Right lobe of liver (tissue), 6 donors: ENCODE measurements at regions not wholly inside any gene's neighbourhood (a gene's known extent, or its start where the extent isn't known, plus 50 kb on each side); places are given as distances from the start of the nearest gene placed in this dataset.
A peak's percentile ranks its signal among the peaks of the same experiment; 100 is the strongest.

ENCODE experiments used
- ATAC-seq, 4 donors: fragments of 200-7000 bp; cut with Tn5 transposase; one replicate each; pipeline ENCODE4 v1.9.1; 2020; ENCODE audit warnings: mild to moderate bottlenecking in 4 of 4, moderate library complexity in 4 of 4
- DNase-seq, 3 donors: peaks; one replicate each; pipeline ENCODE4 v3.0.0-alpha.2; 2020
- H3K27ac ChIP-seq, 3 donors: fragments of 200-600 bp; one replicate each; pipeline ENCODE4 v1.8.0; 2022
- H3K27me3 ChIP-seq, 2 donors: fragments of 200-600 bp; one replicate each; pipeline ENCODE4 v1.8.0; 2022
- H3K36me3 ChIP-seq, 4 donors: fragments of 200-600 bp; sonication (generic) in 1 of 4; one replicate each; pipeline versions ENCODE4 v1.5.1 to v1.8.0; 2017 to 2022; ENCODE audit warnings: control low read depth in 1 of 4
- H3K4me1 ChIP-seq, 4 donors: fragments of 200-600 bp; sonication (generic) in 1 of 4; one replicate each; pipeline versions ENCODE4 v1.5.1 to v1.8.0; 2017 to 2022; ENCODE audit warnings: control low read depth in 1 of 4
- H3K4me3 ChIP-seq, 3 donors: fragments of 200-600 bp; one replicate each; pipeline ENCODE4 v1.8.0; 2022
- H3K9me3 ChIP-seq, 4 donors: fragments of 200-600 bp; sonication (generic) in 1 of 4; one replicate each; pipeline versions ENCODE4 v1.5.1 to v1.8.0; 2017 to 2022; ENCODE audit warnings: control low read depth in 1 of 4
- POLR2A ChIP-seq: fragments of 450-650 bp; IDR thresholded peaks from one replicate; pipeline ENCODE4 v1.6.1; 2017; ENCODE audit warnings: antibody characterized with exemption, mild to moderate bottlenecking
- WGBS: methylation state at CpG from one replicate; pipeline ENCODE4 v1.1.6; 2018; ENCODE audit warnings: low coverage, low lambda C conversion rate; ENCODE audit not compliant: insufficient coverage; ENCODE audit errors: missing lambda C conversion rate; 5-methylcytosine and 5-hydroxymethylcytosine counted together
- intact Hi-C, 2 donors: fragments of 100-400 bp; cut with DNase I; formaldehyde crosslinking; loops; one replicate each; pipeline versions ENCODE4 v1.11.2 to v1.14.1; 2022
- TF ChIP-seq, protein P1 (sequence below), 4 donors: fragments of 200-600 bp in 3 of 4; fragments of 450-650 bp in 1 of 4; IDR thresholded peaks; one replicate each; pipeline versions ENCODE4 v1.5.1 to v1.8.0; 2016 to 2022; ENCODE audit warnings: antibody characterized with exemption in 4 of 4, mild to moderate bottlenecking in 2 of 4
- donor health status: DM: no; HTN: yes; CAD: no.
- donor health status: DM: no; HTN: no; CAD: no.
- donor health status: DM: no; HTN: no; CAD: no.
- donor health status: DM: no; HTN: yes; CAD: no.
- donor health status: DM: no; HTN: yes; CAD: no.

- DNase-seq = no peak
- no peak overlapping the region for H3K27ac ChIP-seq
- H3K9me3 ChIP-seq = no peaks in the 10 kb centered on the region
- ATAC-seq = no peak
- no peak overlapping the region for H3K4me3 ChIP-seq
- no peaks in the 10 kb centered on the region for H3K36me3 ChIP-seq
- H3K27me3 ChIP-seq = no peaks in the 10 kb centered on the region
- intact Hi-C loops = loop anchor here in 1 of 2 donors (10.0 kb wide), 1 partner anchor 173 kb away; no protein-coding TSS in a partner anchor
- TF ChIP-seq POLR2A = no peak
- TF ChIP-seq, protein P1, sequence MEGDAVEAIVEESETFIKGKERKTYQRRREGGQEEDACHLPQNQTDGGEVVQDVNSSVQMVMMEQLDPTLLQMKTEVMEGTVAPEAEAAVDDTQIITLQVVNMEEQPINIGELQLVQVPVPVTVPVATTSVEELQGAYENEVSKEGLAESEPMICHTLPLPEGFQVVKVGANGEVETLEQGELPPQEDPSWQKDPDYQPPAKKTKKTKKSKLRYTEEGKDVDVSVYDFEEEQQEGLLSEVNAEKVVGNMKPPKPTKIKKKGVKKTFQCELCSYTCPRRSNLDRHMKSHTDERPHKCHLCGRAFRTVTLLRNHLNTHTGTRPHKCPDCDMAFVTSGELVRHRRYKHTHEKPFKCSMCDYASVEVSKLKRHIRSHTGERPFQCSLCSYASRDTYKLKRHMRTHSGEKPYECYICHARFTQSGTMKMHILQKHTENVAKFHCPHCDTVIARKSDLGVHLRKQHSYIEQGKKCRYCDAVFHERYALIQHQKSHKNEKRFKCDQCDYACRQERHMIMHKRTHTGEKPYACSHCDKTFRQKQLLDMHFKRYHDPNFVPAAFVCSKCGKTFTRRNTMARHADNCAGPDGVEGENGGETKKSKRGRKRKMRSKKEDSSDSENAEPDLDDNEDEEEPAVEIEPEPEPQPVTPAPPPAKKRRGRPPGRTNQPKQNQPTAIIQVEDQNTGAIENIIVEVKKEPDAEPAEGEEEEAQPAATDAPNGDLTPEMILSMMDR (IDR thresholded peaks at IDR 0.05) = no peak
- H3K4me1 ChIP-seq = peaks cover 0 to 12% (median 0%) of the 10 kb centered on the region in 4 donors
Observed at GRCh38 chr5:143687604-143688003, 124.4 kb upstream of the HMHB1 start.

- Histone ChIP-seq H3K9me3 (no peaks in the 10 kb centered on the region), H3K4me3 (no peak overlapping the region), H3K27me3 (no peaks in the 10 kb centered on the region), H3K4me1 (no peaks in the 10 kb centered on the region), H3K27ac (no peak overlapping the region), H3K36me3 (no peaks in the 10 kb centered on the region)
- intact Hi-C loops = loop anchor here in 1 of 2 donors (10.0 kb wide), 1 partner anchor 171 kb away; no protein-coding TSS in a partner anchor
- no peak for DNase-seq
- ATAC-seq = peak; percentile 85 to 94 (median 89)
- WGBS = 80% methylated on average over 2 of the region's 2 CpGs
- TF ChIP-seq, protein P1 (IDR thresholded peaks at IDR 0.05) = peak; percentile 45 to 66 (median 61)
- no peak for TF ChIP-seq POLR2A
Observed at GRCh38 chr5:143685246-143685815, 126.6 kb upstream of the HMHB1 start.

DNA sequence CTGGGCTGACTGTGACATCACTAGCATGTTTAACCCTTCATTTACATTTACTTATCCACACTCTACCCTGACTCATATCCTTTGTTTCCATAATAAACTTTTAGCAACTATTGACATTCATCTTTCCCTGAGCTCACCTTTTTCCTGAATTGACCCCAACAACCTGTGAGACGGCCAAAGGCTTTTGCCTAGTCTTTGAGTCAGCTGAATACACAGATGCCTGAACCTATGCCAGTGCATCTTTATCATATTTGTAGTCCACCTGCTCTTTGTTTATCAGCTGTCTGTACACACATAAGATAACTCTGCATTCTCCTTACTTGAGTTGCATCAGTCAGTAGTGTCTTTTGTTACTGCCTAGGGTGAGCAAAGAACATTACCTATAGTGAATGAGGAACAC lies 128.5 kb upstream of the HMHB1 start:
- Histone ChIP-seq H3K27me3 (no peaks in the 10 kb centered on the region), H3K36me3 (no peaks in the 10 kb centered on the region), H3K4me1 (no peaks in the 10 kb centered on the region), H3K9me3 (no peaks in the 10 kb centered on the region), H3K27ac (no peak overlapping the region), H3K4me3 (no peak overlapping the region)
- ATAC-seq (peak in 1 of 4 donors; percentile 79), DNase-seq (no peak)
- TF ChIP-seq POLR2A = no peak
- TF ChIP-seq, protein P1 (IDR thresholded peaks at IDR 0.05) = no peak
- intact Hi-C loops = loop anchor here in 1 of 2 donors (10.0 kb wide), 1 partner anchor 169 kb away; no protein-coding TSS in a partner anchor
- 27% methylated on average over 1 of the region's 1 CpG for WGBS

DNA sequence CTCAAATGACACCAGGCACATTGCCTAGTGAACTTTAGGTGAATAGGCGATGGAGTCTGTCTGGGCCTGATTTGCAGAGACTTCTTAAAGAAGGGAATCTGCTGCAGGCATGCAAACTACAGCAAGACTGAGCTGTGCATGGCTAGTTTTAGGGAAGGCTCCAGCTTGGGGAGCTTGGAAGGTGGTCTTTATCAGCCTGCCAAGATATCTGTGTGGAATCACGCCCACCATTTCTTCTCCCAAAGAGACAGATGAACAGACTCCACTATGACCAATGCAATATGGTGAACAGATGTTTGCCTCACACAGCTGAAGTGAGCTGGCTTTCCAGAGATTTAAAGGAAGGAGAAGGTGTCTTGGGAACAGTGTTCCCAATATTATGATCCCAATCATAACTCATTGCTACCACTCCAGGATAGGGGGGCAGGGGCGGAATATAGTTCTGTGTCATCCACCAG lies 129.0 kb upstream of the HMHB1 start:
- Histone ChIP-seq H3K36me3 (no peaks in the 10 kb centered on the region), H3K4me3 (no peak overlapping the region), H3K27me3 (no peaks in the 10 kb centered on the region), H3K27ac (no peak overlapping the region), H3K4me1 (no peaks in the 10 kb centered on the region), H3K9me3 (no peaks in the 10 kb centered on the region)
- 33% methylated on average over 1 of the region's 3 CpGs for WGBS
- no peak for DNase-seq
- no peak for ATAC-seq
- intact Hi-C loops = loop anchor here in 1 of 2 donors (10.0 kb wide), 1 partner anchor 168 kb away; no protein-coding TSS in a partner anchor
- no peak for TF ChIP-seq POLR2A
- TF ChIP-seq, protein P1 (IDR thresholded peaks at IDR 0.05) = no peak
